GM23248 (cell line): ENCODE measurements at regions not wholly inside any gene's neighbourhood (a gene's known extent, or its start where the extent isn't known, plus 50 kb on each side); places are given as distances from the start of the nearest gene placed in this dataset.

Source experiments
- DNase-seq: peaks from one replicate; pipeline ENCODE4 v3.0.0-alpha.2; 2015
- H2AFZ ChIP-seq: fragments of 200-600 bp; sonication (generic); 2 replicates; pipeline ENCODE4 v1.6.1; 2016; ENCODE audit warnings: antibody characterized with exemption
- H3F3A ChIP-seq: fragments of 200-600 bp; sonication (generic); 2 replicates; pipeline ENCODE4 v1.6.1; 2016; ENCODE audit warnings: mild to moderate bottlenecking, antibody characterized with exemption, mixed run types; ENCODE audit not compliant: insufficient read depth
- H3K27ac ChIP-seq: fragments of 200-600 bp; sonication (generic); 2 replicates; pipeline ENCODE4 v1.5.1; 2016; ENCODE audit warnings: mild to moderate bottlenecking
- H3K27me3 ChIP-seq: fragments of 200-600 bp; sonication (generic); replicated peaks from 2 replicates; pipeline ENCODE4 v1.6.1; 2016; ENCODE audit warnings: mild to moderate bottlenecking; ENCODE audit not compliant: insufficient read depth
- H3K36me3 ChIP-seq: fragments of 200-600 bp; sonication (generic); 2 replicates; pipeline ENCODE4 v1.6.1; 2016; ENCODE audit warnings: low read depth, mild to moderate bottlenecking
- H3K4me1 ChIP-seq: fragments of 200-600 bp; sonication (generic); 2 replicates; pipeline ENCODE4 v1.6.1; 2016; ENCODE audit warnings: mild to moderate bottlenecking; ENCODE audit not compliant: insufficient read depth
- H3K4me2 ChIP-seq: fragments of 200-600 bp; sonication (generic); one replicate; pipeline ENCODE4 v1.6.1; 2016; ENCODE audit warnings: mild to moderate bottlenecking; ENCODE audit not compliant: unreplicated experiment
- H3K4me3 ChIP-seq: fragments of 200-600 bp; sonication (generic); 2 replicates; pipeline ENCODE4 v1.5.1; 2016; ENCODE audit warnings: mild to moderate bottlenecking
- H3K79me2 ChIP-seq: fragments of 200-600 bp; sonication (generic); 2 replicates; pipeline ENCODE4 v1.6.1; 2016; ENCODE audit warnings: mild to moderate bottlenecking; ENCODE audit not compliant: insufficient read depth
- H3K9ac ChIP-seq: fragments of 200-600 bp; sonication (generic); 2 replicates; pipeline ENCODE4 v1.6.1; 2016; ENCODE audit warnings: mild to moderate bottlenecking
- H3K9me2 ChIP-seq: fragments of 200-600 bp; sonication (generic); 2 replicates; pipeline ENCODE4 v1.6.1; 2016; ENCODE audit warnings: mixed run types, mild to moderate bottlenecking, moderate library complexity; ENCODE audit not compliant: insufficient read depth
- H3K9me3 ChIP-seq: fragments of 200-600 bp; sonication (generic); one replicate; pipeline ENCODE4 v1.6.1; 2017; ENCODE audit warnings: low read depth
- H4K20me1 ChIP-seq: fragments of 200-600 bp; sonication (generic); 2 replicates; pipeline ENCODE4 v1.6.0; 2016; ENCODE audit not compliant: insufficient read depth
- EZH2 ChIP-seq: fragments of 200-600 bp; sonication (generic); IDR thresholded peaks from 2 replicates; pipeline ENCODE4 v1.6.1; 2018; ENCODE audit warnings: antibody characterized with exemption, mild to moderate bottlenecking; ENCODE audit not compliant: insufficient read depth, poor library complexity, severe bottlenecking
- EZH2phosphoT487 ChIP-seq: fragments of 200-600 bp; sonication (generic); IDR thresholded peaks from 2 replicates; pipeline ENCODE4 v1.6.1; 2018; ENCODE audit warnings: antibody characterized with exemption, moderate library complexity, mild to moderate bottlenecking, low read depth; ENCODE audit not compliant: insufficient read depth
- WGBS, 2 experiments: methylation state at CpG; one replicate each; pipeline ENCODE4 v1.1.6; 2015 to 2017; ENCODE audit warnings: low lambda C conversion rate in 2 of 2, low coverage in 1 of 2; ENCODE audit errors: missing lambda C conversion rate in 2 of 2; 5-methylcytosine and 5-hydroxymethylcytosine counted together
- in situ Hi-C: fragments of 300-500 bp; cut with MboI; formaldehyde crosslinking; loops from 2 replicates; pipeline ENCODE4 v1.15.0; 2020

DNA sequence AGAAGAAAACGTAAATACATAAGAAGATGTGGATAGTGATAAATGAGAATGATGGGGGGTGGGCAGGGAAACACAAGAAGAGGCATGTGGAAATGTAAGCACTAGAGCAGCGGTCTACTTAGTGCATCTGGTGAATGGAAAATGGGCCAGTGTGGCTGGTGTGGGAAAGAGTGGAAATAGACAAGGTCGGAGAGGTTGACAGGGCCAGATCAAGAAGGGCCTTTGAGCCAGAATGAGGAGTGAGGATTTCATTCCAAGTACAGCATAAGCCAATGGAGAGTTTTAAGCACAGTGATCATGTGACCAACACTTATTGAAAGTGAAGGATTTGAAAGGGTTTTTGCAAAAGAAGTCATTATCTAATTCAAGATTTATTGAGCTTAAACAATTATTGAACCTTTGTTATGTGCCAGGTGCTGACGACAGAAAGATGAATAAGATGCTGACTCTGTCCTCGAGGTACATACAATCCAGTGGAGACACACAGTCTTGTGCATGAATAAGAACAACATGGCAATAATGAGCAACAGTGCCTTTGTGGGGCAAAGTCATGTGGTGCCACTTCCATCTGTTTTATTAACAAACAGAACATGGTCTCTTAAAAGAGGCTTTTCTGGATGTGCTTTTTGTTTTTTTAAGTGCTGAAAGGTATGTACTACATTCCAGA, 124.1 kb downstream of the MFSD1 start:
- Histone ChIP-seq H2AFZ (no peak overlapping the region), H3K27me3 (no peaks in the 10 kb centered on the region), H3K79me2 (no peaks in the 10 kb centered on the region), H3K4me3 (no peak overlapping the region), H3F3A (no peaks in the 10 kb centered on the region), H3K4me2 (no peak overlapping the region), H3K27ac (no peak overlapping the region), H3K36me3 (no peaks in the 10 kb centered on the region), H3K4me1 (no peaks in the 10 kb centered on the region), H3K9me2 (no peaks in the 10 kb centered on the region), H3K9me3 (no peaks in the 10 kb centered on the region), H3K9ac (no peak overlapping the region), H4K20me1 (no peaks in the 10 kb centered on the region)
- TF ChIP-seq EZH2 (no peak), EZH2phosphoT487 (no peak)
- no peak for DNase-seq
- in situ Hi-C loops, result no loop called here
- 55 to 64% methylated on average over 5 of the region's 5 CpGs for WGBS, 2 experiments

DNA sequence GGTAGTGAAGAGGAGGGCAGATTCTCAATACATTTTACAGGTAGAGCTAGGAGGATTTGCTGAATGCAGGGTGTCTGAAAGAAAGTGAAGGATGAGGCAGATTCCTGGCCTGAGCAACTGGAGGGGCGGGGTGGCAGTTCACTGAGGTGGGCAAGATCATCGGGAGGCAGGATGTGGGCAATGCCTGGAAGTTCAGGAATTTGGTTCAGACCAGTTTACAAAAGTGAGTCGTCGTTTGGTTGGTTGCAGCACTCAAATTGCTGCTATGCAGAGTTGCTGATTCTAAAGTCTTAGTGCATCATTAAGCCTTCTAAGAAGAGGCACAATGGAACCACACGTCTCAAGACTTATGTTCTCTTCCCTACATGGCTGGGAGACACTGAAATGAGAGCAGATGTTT, 134.0 kb downstream of the MFSD1 start:
- H3K27me3 ChIP-seq, result no peaks in the 10 kb centered on the region
- H3F3A ChIP-seq, result no peaks in the 10 kb centered on the region
- DNase-seq, result peak; percentile 33
- no peaks in the 10 kb centered on the region for H3K36me3 ChIP-seq
- no peak for TF ChIP-seq EZH2
- no peak for TF ChIP-seq EZH2phosphoT487
- no peak overlapping the region for H3K9ac ChIP-seq
- H3K79me2 ChIP-seq, result no peaks in the 10 kb centered on the region
- H3K4me2 ChIP-seq, result no peak overlapping the region
- H4K20me1 ChIP-seq, result no peaks in the 10 kb centered on the region
- H3K9me2 ChIP-seq, result no peaks in the 10 kb centered on the region
- no peaks in the 10 kb centered on the region for H3K4me1 ChIP-seq
- 36 to 42% methylated on average over 4 to 5 of the region's 5 CpGs for WGBS, 2 experiments
- H3K4me3 ChIP-seq, result no peak overlapping the region
- H3K27ac ChIP-seq, result no peak overlapping the region
- no peak overlapping the region for H2AFZ ChIP-seq
- H3K9me3 ChIP-seq, result no peaks in the 10 kb centered on the region
- in situ Hi-C loops, result no loop called here

DNA sequence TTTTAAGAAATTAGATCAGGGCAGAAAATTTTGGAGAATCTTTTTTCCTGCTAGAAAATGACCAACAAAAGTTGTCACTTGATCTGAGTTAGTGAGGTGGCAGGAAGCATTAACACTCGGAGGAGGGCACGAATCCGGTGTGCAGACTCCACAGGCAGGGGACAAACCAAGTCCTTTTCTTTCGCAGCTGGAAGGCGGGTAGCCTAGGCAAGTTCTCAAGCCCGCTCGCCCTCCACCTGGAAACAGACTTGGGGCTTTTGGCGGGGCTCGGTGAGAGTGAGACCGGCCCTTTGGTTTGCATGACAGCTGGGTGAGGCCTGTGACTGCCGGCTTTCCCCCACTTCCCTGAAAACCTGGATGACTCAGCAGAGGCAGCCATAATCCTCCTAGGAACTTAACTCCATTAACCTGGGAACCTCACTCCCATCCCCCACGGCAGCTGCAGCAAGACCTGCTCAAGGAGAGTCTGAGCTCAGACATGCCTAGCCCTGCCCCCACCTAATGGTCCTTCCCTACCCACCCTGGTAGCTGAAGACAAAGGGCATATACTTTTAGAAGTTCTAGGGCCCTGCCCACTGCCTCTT, 134.8 kb downstream of the MFSD1 start:
- in situ Hi-C loops, result no loop called here
- 80 to 87% methylated on average over 12 of the region's 12 CpGs for WGBS, 2 experiments
- H3K79me2 ChIP-seq, result no peaks in the 10 kb centered on the region

DNA sequence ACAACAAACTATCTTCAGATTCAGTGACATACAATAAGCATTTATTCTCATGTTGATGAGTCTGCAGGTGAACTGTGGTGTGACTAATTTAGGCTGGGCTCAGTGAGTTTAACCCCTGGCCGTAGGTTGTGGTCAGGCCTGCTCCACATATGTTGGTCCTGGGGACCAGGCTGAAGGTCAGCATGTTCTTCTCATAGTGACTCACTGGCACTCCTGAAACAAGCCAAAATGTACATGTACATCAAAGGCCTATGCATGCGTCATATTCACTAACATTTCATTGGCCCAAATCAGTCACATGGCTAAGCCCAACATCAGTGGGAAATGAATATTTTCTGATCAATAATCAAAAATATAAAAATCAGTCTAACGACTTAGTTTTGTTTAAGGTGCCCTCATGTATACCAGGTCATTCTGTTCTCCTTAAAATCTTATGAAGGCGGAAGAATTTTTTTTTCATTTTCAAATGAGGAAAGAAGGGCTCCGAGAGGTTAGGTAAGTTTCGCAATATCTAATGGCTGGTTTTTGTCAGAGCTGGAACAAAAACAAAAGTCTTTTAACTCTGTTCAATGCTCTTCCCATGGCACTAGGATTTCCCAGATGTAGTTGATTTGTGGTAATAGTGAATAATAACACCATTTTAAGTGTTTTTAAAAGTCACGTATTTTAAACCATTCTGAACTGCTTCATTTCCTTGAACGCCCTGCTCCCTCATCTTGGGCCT, 148.5 kb downstream of the MFSD1 start:
- TF ChIP-seq EZH2 (no peak), EZH2phosphoT487 (no peak)
- Histone ChIP-seq H3K4me3 (no peak overlapping the region), H3K4me1 (no peaks in the 10 kb centered on the region), H3K4me2 (no peak overlapping the region), H3K27me3 (no peaks in the 10 kb centered on the region; the same call in 1 of the 2 replicates), H3K36me3 (no peaks in the 10 kb centered on the region), H3K9me3 (no peaks in the 10 kb centered on the region), H3K27ac (no peak overlapping the region), H3K79me2 (no peaks in the 10 kb centered on the region), H3K9me2 (no peaks in the 10 kb centered on the region), H3K9ac (no peak overlapping the region), H2AFZ (no peak overlapping the region), H4K20me1 (no peaks in the 10 kb centered on the region), H3F3A (no peaks in the 10 kb centered on the region)
- WGBS, 2 experiments, result 64 to 65% methylated on average over 8 of the region's 8 CpGs
- no peak for DNase-seq
- in situ Hi-C loops, result no loop called here

More for the DNA sequence above, 134.8 kb downstream of the MFSD1 start:
- Histone ChIP-seq H3K27me3 (no peaks in the 10 kb centered on the region), H3K9me2 (no peaks in the 10 kb centered on the region), H3K4me3 (no peak overlapping the region), H3K4me1 (no peaks in the 10 kb centered on the region), H3K9me3 (no peaks in the 10 kb centered on the region), H3K9ac (no peak overlapping the region), H4K20me1 (no peaks in the 10 kb centered on the region), H3K4me2 (no peak overlapping the region), H2AFZ (no peak overlapping the region), H3K27ac (no peak overlapping the region), H3K36me3 (no peaks in the 10 kb centered on the region), H3F3A (no peaks in the 10 kb centered on the region)
- TF ChIP-seq EZH2, result no peak
- no peak for TF ChIP-seq EZH2phosphoT487
- DNase-seq, result no peak
